ENCODE measurements at regions not wholly inside any gene's neighbourhood (a gene's known extent, or its start where the extent isn't known, plus 50 kb on each side); places are given as distances from the start of the nearest gene placed in this dataset.

DNA sequence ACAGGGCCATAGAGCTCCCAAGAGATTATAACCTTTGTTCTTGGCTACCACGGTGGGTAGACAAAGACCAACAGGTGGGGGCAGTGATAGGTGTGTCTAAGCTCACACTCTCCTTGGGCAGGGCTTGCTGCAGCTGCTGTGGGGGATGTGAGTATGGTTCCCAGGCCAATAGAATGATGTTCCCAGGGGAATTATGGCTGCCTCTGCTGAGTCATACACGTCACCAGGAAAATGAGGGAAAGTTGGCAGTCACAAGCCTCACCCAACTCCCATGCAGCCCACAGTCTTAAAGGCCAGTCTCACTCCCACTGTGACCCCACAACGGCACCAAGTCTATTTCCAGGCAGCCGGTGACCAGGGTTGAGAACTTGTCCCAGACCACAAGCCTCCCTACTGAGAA is 453.4 kb upstream of the PODXL start:
- TF ChIP-seq, protein P1, sequence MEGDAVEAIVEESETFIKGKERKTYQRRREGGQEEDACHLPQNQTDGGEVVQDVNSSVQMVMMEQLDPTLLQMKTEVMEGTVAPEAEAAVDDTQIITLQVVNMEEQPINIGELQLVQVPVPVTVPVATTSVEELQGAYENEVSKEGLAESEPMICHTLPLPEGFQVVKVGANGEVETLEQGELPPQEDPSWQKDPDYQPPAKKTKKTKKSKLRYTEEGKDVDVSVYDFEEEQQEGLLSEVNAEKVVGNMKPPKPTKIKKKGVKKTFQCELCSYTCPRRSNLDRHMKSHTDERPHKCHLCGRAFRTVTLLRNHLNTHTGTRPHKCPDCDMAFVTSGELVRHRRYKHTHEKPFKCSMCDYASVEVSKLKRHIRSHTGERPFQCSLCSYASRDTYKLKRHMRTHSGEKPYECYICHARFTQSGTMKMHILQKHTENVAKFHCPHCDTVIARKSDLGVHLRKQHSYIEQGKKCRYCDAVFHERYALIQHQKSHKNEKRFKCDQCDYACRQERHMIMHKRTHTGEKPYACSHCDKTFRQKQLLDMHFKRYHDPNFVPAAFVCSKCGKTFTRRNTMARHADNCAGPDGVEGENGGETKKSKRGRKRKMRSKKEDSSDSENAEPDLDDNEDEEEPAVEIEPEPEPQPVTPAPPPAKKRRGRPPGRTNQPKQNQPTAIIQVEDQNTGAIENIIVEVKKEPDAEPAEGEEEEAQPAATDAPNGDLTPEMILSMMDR (IDR thresholded peaks at IDR 0.05; ENCODE audit: borderline replicate concordance, extremely low read depth, low read length, poor library complexity, severe bottlenecking) = no peak
- no peak for TF ChIP-seq EZH2 (IDR thresholded peaks at IDR 0.05; ENCODE audit: borderline replicate concordance, low read depth, low read length, severe bottlenecking)
